ENCODE measurements at regions not wholly inside any gene's neighbourhood (a gene's known extent, or its start where the extent isn't known, plus 50 kb on each side); places are given as distances from the start of the nearest gene placed in this dataset.

DNA sequence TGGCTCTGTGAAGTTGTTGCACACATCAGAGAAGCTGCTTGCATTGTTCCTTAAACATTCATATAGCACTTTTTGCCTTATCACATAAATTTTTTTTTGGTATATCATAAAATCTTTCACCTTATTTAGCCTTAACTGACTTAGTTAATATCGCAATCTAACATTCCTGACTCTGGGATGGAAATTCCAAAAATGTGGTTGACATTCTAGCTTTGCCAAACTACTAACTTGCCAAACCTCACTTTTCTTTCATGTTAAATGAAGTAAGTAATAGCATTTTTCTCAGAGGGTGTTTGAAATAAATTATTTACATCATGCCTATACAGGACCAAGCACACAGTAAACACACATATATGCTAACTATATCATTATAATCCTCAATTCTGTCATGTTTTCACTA is 736.9 kb upstream of the PCDH9 start:
- no peaks in the 10 kb centered on the region for H3K9me3 ChIP-seq (ENCODE audit: control insufficient read depth, low read length)
- WGBS, 2 experiments (ENCODE audit: insufficient coverage in 2 of 2) = no CpG with 5 or more reads among the region's 1 CpG
- H3K4me3 ChIP-seq (ENCODE audit: extremely low read depth, insufficient read depth, low read length, poor library complexity, severe bottlenecking) = no peak overlapping the region
- peaks cover 15% of the 10 kb centered on the region for H3K4me1 ChIP-seq (ENCODE audit: control insufficient read depth, insufficient read depth, low read length, poor library complexity, severe bottlenecking)
- H3K36me3 ChIP-seq (ENCODE audit: control insufficient read depth, insufficient read depth, low read length) = no peaks in the 10 kb centered on the region
- no peak overlapping the region for H3K27ac ChIP-seq (ENCODE audit: low read depth, low read length, severe bottlenecking)

- 33 to 42% methylated on average over 1 of the region's 1 CpG for WGBS, 2 experiments (ENCODE audit: insufficient coverage in 2 of 2)
- no peak overlapping the region for H3K4me3 ChIP-seq (ENCODE audit: extremely low read depth, insufficient read depth, low read length, poor library complexity, severe bottlenecking)
- H3K36me3 ChIP-seq (ENCODE audit: control insufficient read depth, insufficient read depth, low read length) = no peaks in the 10 kb centered on the region
- H3K9me3 ChIP-seq (ENCODE audit: control insufficient read depth, low read length) = no peaks in the 10 kb centered on the region
- H3K27ac ChIP-seq (ENCODE audit: low read depth, low read length, severe bottlenecking) = peak overlapping the region; percentile 55
- peaks cover 11% of the 10 kb centered on the region for H3K4me1 ChIP-seq (ENCODE audit: control insufficient read depth, insufficient read depth, low read length, poor library complexity, severe bottlenecking)
These were observed 735.9 kb upstream of the PCDH9 start for GRCh38 chr13:67966065-67966464.

DNA sequence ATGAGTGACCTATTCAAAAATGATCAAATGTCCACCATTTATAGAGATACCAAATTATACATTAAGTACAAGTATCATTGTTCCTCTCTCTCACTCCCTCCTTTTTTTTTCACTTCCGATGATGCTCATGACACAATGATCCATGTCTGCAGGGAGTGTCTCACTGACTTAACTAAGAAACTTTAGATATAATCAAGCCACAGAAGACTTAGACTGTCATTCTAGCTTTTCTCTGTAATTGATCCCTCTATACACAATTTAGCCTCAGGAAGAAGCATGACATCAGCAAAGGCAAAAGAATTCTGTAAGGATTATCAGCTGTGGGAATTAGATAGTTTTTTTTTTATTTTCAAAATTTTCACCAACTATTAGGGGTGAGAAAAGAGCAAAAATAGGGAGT is 734.9 kb upstream of the PCDH9 start:
- no peaks in the 10 kb centered on the region for H3K9me3 ChIP-seq (ENCODE audit: control insufficient read depth, low read length)
- 60 to 100% methylated on average over 1 of the region's 1 CpG for WGBS, 2 experiments (ENCODE audit: insufficient coverage in 2 of 2)

GRCh38 chr13:67964091-67964490 is 734.0 kb upstream of the PCDH9 start:
- no CpG with 5 or more reads among the region's 2 CpGs for WGBS, 2 experiments (ENCODE audit: insufficient coverage in 2 of 2)
- Histone ChIP-seq H3K4me3 (ENCODE audit: extremely low read depth, insufficient read depth, low read length, poor library complexity, severe bottlenecking) (no peak overlapping the region), H3K4me1 (ENCODE audit: control insufficient read depth, insufficient read depth, low read length, poor library complexity, severe bottlenecking) (peaks cover 11% of the 10 kb centered on the region), H3K27ac (ENCODE audit: low read depth, low read length, severe bottlenecking) (no peak overlapping the region), H3K36me3 (ENCODE audit: control insufficient read depth, insufficient read depth, low read length) (no peaks in the 10 kb centered on the region), H3K9me3 (ENCODE audit: control insufficient read depth, low read length) (no peaks in the 10 kb centered on the region)

More for the DNA sequence above, 734.9 kb upstream of the PCDH9 start:
- no peak overlapping the region for H3K27ac ChIP-seq (ENCODE audit: low read depth, low read length, severe bottlenecking)
- peaks cover 11% of the 10 kb centered on the region for H3K4me1 ChIP-seq (ENCODE audit: control insufficient read depth, insufficient read depth, low read length, poor library complexity, severe bottlenecking)
- no peak overlapping the region for H3K4me3 ChIP-seq (ENCODE audit: extremely low read depth, insufficient read depth, low read length, poor library complexity, severe bottlenecking)
- H3K36me3 ChIP-seq (ENCODE audit: control insufficient read depth, insufficient read depth, low read length) = no peaks in the 10 kb centered on the region

GRCh38 chr13:67961331-67961730 is 731.2 kb upstream of the PCDH9 start:
- H3K9me3 ChIP-seq (ENCODE audit: control insufficient read depth, low read length) = no peaks in the 10 kb centered on the region
- 78% methylated on average over 1 of the region's 2 CpGs; no CpG with 5 or more reads in 1 of the 2 experiments for WGBS, 2 experiments (ENCODE audit: insufficient coverage in 2 of 2)
- H3K36me3 ChIP-seq (ENCODE audit: control insufficient read depth, insufficient read depth, low read length) = no peaks in the 10 kb centered on the region
- peaks cover 5% of the 10 kb centered on the region for H3K4me1 ChIP-seq (ENCODE audit: control insufficient read depth, insufficient read depth, low read length, poor library complexity, severe bottlenecking)
- H3K27ac ChIP-seq (ENCODE audit: low read depth, low read length, severe bottlenecking) = no peak overlapping the region
- H3K4me3 ChIP-seq (ENCODE audit: extremely low read depth, insufficient read depth, low read length, poor library complexity, severe bottlenecking) = no peak overlapping the region

GRCh38 chr13:67951431-67951830 is 721.3 kb upstream of the PCDH9 start:
- Histone ChIP-seq H3K9me3 (ENCODE audit: control insufficient read depth, low read length) (no peaks in the 10 kb centered on the region), H3K36me3 (ENCODE audit: control insufficient read depth, insufficient read depth, low read length) (no peaks in the 10 kb centered on the region), H3K4me3 (ENCODE audit: extremely low read depth, insufficient read depth, low read length, poor library complexity, severe bottlenecking) (no peak overlapping the region), H3K4me1 (ENCODE audit: control insufficient read depth, insufficient read depth, low read length, poor library complexity, severe bottlenecking) (no peaks in the 10 kb centered on the region), H3K27ac (ENCODE audit: low read depth, low read length, severe bottlenecking) (no peak overlapping the region)
- WGBS, 2 experiments (ENCODE audit: insufficient coverage in 2 of 2) = 89 to 94% methylated on average over 2 of the region's 2 CpGs

DNA sequence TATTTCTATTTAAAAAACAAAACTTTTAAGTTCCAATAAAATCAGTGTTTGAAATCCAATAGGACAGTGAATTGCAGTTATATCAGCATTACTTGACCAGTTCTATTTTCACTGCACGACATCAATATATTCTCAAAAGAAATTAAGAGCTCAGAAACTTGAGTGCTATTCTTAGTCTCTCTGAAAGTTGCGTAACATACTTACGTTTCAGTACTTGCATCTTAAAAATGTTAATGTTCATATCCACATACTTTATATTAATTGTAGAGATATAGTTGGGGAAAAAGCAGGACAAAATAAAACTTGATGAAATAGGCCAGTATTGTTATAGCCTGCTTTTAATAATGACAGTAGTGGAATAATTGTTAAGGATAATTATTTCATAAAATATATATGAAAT is 720.5 kb upstream of the PCDH9 start:
- Histone ChIP-seq H3K36me3 (ENCODE audit: control insufficient read depth, insufficient read depth, low read length) (no peaks in the 10 kb centered on the region), H3K4me1 (ENCODE audit: control insufficient read depth, insufficient read depth, low read length, poor library complexity, severe bottlenecking) (no peaks in the 10 kb centered on the region), H3K4me3 (ENCODE audit: extremely low read depth, insufficient read depth, low read length, poor library complexity, severe bottlenecking) (no peak overlapping the region), H3K9me3 (ENCODE audit: control insufficient read depth, low read length) (no peaks in the 10 kb centered on the region), H3K27ac (ENCODE audit: low read depth, low read length, severe bottlenecking) (no peak overlapping the region)
- 100% methylated on average over 1 of the region's 3 CpGs; no CpG with 5 or more reads in 1 of the 2 experiments for WGBS, 2 experiments (ENCODE audit: insufficient coverage in 2 of 2)

DNA sequence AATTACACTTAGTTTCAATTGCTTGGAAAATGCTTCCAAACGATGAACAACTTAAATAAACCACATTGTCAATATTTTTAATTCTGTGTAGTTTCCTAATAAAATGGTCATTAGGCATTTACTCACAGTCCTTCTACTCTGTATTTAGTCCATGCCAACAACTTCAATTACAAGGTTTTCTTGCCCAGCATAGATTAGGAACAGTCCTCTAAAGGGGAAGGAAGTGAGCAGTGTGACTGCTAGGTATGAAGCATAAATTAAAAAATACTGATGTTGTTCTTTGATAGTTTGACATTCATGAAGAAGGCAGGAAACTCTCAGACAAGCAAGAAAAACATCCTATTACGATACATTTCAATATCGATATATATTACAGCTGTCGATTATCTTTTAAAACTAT is 716.0 kb upstream of the PCDH9 start:
- no peaks in the 10 kb centered on the region for H3K36me3 ChIP-seq (ENCODE audit: control insufficient read depth, insufficient read depth, low read length)
- H3K9me3 ChIP-seq (ENCODE audit: control insufficient read depth, low read length) = no peaks in the 10 kb centered on the region
- no peak overlapping the region for H3K4me3 ChIP-seq (ENCODE audit: extremely low read depth, insufficient read depth, low read length, poor library complexity, severe bottlenecking)
- no peaks in the 10 kb centered on the region for H3K4me1 ChIP-seq (ENCODE audit: control insufficient read depth, insufficient read depth, low read length, poor library complexity, severe bottlenecking)
- WGBS, 2 experiments (ENCODE audit: insufficient coverage in 2 of 2) = no CpG with 5 or more reads among the region's 4 CpGs
- H3K27ac ChIP-seq (ENCODE audit: low read depth, low read length, severe bottlenecking) = no peak overlapping the region

- Histone ChIP-seq H3K4me3 (ENCODE audit: extremely low read depth, insufficient read depth, low read length, poor library complexity, severe bottlenecking) (no peak overlapping the region), H3K9me3 (ENCODE audit: control insufficient read depth, low read length) (no peaks in the 10 kb centered on the region), H3K27ac (ENCODE audit: low read depth, low read length, severe bottlenecking) (no peak overlapping the region), H3K4me1 (ENCODE audit: control insufficient read depth, insufficient read depth, low read length, poor library complexity, severe bottlenecking) (no peaks in the 10 kb centered on the region), H3K36me3 (ENCODE audit: control insufficient read depth, insufficient read depth, low read length) (no peaks in the 10 kb centered on the region)
- WGBS, 2 experiments (ENCODE audit: insufficient coverage in 2 of 2) = no CpG with 5 or more reads among the region's 4 CpGs
These were observed 713.0 kb upstream of the PCDH9 start for GRCh38 chr13:67943116-67943515.

- no peak overlapping the region for H3K4me3 ChIP-seq (ENCODE audit: extremely low read depth, insufficient read depth, low read length, poor library complexity, severe bottlenecking)
- no peaks in the 10 kb centered on the region for H3K36me3 ChIP-seq (ENCODE audit: control insufficient read depth, insufficient read depth, low read length)
- H3K9me3 ChIP-seq (ENCODE audit: control insufficient read depth, low read length) = no peaks in the 10 kb centered on the region
- H3K4me1 ChIP-seq (ENCODE audit: control insufficient read depth, insufficient read depth, low read length, poor library complexity, severe bottlenecking) = peaks cover 8% of the 10 kb centered on the region
- peak overlapping the region; percentile 30 for H3K27ac ChIP-seq (ENCODE audit: low read depth, low read length, severe bottlenecking)
These were observed 705.5 kb upstream of the PCDH9 start for GRCh38 chr13:67935626-67936025.

GRCh38 chr13:67934617-67935330 is 704.6 kb upstream of the PCDH9 start:
- Histone ChIP-seq H3K4me1 (ENCODE audit: control insufficient read depth, insufficient read depth, low read length, poor library complexity, severe bottlenecking) (peaks cover 8% of the 10 kb centered on the region), H3K4me3 (ENCODE audit: extremely low read depth, insufficient read depth, low read length, poor library complexity, severe bottlenecking) (no peak overlapping the region), H3K36me3 (ENCODE audit: control insufficient read depth, insufficient read depth, low read length) (no peaks in the 10 kb centered on the region), H3K27ac (ENCODE audit: low read depth, low read length, severe bottlenecking) (peak overlapping the region; percentile 30), H3K9me3 (ENCODE audit: control insufficient read depth, low read length) (no peaks in the 10 kb centered on the region)
- WGBS, 2 experiments (ENCODE audit: insufficient coverage in 2 of 2) = no CpG with 5 or more reads among the region's 1 CpG

Measured in mesodermal cell (in vitro differentiated cells).